ENCODE measurements at regions not wholly inside any gene's neighbourhood (a gene's known extent, or its start where the extent isn't known, plus 50 kb on each side); places are given as distances from the start of the nearest gene placed in this dataset.

DNA sequence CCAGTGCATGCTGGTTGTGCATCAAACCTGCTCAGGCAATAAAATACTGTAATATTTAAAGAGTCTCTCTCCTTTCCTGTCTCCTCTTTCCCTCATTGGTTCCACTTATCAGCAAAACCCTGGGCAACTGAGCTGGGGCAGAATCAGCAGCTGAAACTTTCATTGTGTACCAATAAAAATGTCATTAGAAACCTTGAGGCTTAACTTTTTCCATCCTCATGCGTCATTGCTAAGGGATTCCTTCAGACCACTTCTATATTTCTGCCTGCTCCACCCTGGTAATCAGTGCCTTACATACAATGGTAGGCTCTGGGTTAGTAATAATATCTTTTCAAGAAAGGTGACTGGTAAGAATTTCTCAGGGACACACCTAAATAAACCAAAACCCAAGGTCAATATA lies 880.3 kb downstream of the RPA4 start:
- Histone ChIP-seq H3K27me3 (ENCODE audit: insufficient read depth, low read length) (no peaks in the 10 kb centered on the region), H3K9ac (ENCODE audit: low read depth, low read length) (no peak overlapping the region), H3K27ac (ENCODE audit: low read depth, low read length) (peak overlapping the region; percentile 45; the same call in 1 of the 2 replicates), H3K36me3 (ENCODE audit: insufficient read depth, low read length) (no peaks in the 10 kb centered on the region), H3K4me3 (ENCODE audit: low read length) (no peak overlapping the region), H3K4me1 (ENCODE audit: insufficient read depth, low read length) (peaks cover 28% of the 10 kb centered on the region), H3K9me3 (ENCODE audit: insufficient read depth, low read depth, low read length) (no peaks in the 10 kb centered on the region)
- WGBS: 75% methylated on average over 1 of the region's 1 CpG

DNA sequence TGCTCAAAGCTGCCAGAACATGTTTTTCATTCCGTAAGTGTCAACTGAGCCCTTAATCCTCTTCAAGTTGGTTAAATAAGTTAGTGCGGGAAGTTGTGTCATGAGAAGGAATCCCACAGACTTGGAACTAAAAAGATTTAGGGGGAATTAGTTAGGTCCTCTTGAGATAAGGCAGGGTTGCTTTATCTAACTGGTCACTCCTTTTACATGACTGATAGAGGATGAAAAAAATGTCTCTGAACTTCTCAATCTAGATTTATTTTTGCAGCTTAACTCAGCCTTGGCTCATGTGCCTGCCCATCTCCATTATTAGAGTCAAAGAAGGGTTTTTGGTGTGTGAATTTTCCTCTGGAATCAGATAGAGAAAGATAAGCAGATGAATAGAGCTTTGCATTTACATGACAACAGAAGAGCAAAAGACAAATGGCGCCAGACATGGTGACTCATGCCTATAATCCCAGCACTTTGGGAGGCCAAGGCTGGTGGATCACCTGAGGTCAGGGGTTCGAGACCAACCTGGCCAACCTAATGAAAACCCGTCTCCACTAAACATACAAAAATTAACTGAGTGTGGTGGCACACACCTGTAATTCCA lies 882.9 kb downstream of the RPA4 start:
- no peaks in the 10 kb centered on the region for H3K9me3 ChIP-seq (ENCODE audit: insufficient read depth, low read depth, low read length)
- H3K9ac ChIP-seq (ENCODE audit: low read depth, low read length): no peak overlapping the region
- H3K27me3 ChIP-seq (ENCODE audit: insufficient read depth, low read length): no peaks in the 10 kb centered on the region
- WGBS: 87% methylated on average over 5 of the region's 5 CpGs
- no peak overlapping the region for H3K4me3 ChIP-seq (ENCODE audit: low read length)
- H3K36me3 ChIP-seq (ENCODE audit: insufficient read depth, low read length): no peaks in the 10 kb centered on the region
- peaks cover 28% of the 10 kb centered on the region for H3K4me1 ChIP-seq (ENCODE audit: insufficient read depth, low read length)
- H3K27ac ChIP-seq (ENCODE audit: low read depth, low read length): no peak overlapping the region

DNA sequence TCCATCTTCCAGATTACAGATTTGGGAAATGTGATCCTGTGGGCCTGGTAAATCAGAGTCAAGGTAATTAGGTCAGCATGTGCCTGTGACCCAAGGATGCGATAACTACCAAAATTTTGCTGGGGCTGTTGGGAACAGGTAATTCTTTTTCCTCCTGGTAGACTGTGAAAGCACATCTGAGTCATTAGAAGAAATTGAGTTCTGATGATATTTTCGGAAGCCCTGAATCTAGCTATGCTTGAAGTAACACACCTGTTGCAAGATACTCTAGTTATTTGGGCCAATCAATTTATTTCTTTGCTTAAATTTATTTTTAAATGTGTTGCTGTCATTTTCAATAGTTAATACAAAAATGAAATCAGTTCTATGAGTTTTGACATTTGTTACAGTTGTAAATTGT lies 903.6 kb downstream of the RPA4 start:
- Histone ChIP-seq H3K27ac (ENCODE audit: low read depth, low read length) (no peak overlapping the region), H3K4me1 (ENCODE audit: insufficient read depth, low read length) (no peaks in the 10 kb centered on the region), H3K27me3 (ENCODE audit: insufficient read depth, low read length) (no peaks in the 10 kb centered on the region), H3K9me3 (ENCODE audit: insufficient read depth, low read depth, low read length) (no peaks in the 10 kb centered on the region), H3K36me3 (ENCODE audit: insufficient read depth, low read length) (no peaks in the 10 kb centered on the region), H3K9ac (ENCODE audit: low read depth, low read length) (no peak overlapping the region), H3K4me3 (ENCODE audit: low read length) (no peak overlapping the region)
- 95% methylated on average over 2 of the region's 2 CpGs for WGBS

DNA sequence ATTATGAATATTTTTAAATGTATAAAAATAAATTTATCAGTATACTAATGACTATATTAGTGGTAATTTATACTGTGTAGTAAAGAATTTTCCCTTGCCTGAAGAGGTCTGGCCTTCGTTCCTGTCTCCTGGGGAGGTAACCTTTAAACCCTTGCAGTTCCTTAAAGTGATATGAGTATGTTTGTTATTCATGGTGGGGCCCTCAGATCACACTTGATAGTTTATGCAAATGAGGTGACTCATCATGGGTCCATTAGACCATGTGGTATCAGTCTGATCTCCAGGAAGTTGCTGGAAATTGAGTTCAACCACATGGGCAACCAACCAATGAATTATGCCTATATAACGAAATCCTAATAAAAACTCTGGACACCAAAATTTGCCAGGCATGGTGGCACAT lies 904.1 kb downstream of the RPA4 start:
- WGBS: 88% methylated on average over 2 of the region's 2 CpGs
- no peaks in the 10 kb centered on the region for H3K4me1 ChIP-seq (ENCODE audit: insufficient read depth, low read length)
- no peak overlapping the region for H3K27ac ChIP-seq (ENCODE audit: low read depth, low read length)
- H3K27me3 ChIP-seq (ENCODE audit: insufficient read depth, low read length): no peaks in the 10 kb centered on the region
- H3K9ac ChIP-seq (ENCODE audit: low read depth, low read length): no peak overlapping the region
- no peak overlapping the region for H3K4me3 ChIP-seq (ENCODE audit: low read length)
- no peaks in the 10 kb centered on the region for H3K9me3 ChIP-seq (ENCODE audit: insufficient read depth, low read depth, low read length)
- no peaks in the 10 kb centered on the region for H3K36me3 ChIP-seq (ENCODE audit: insufficient read depth, low read length)

DNA sequence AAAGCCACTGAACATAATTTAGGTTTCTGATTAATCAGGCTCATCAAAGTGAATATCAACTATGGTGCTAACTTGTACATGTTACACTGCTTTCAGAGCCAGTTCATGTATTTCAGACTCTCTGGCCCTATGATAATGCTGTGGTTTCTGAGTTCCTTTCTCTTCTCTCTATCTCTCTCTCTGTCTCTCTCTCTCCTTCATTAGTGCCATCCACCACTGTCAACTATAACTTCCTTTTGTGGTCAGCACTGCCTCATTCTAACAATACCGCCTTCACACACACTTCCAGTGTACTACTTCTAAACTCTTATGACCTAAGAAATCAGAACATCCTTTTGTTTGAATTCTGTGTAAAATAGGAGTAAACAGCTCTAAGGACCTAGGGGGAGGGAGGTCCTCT lies 907.1 kb downstream of the RPA4 start:
- Histone ChIP-seq H3K4me1 (ENCODE audit: insufficient read depth, low read length) (no peaks in the 10 kb centered on the region), H3K4me3 (ENCODE audit: low read length) (no peak overlapping the region), H3K36me3 (ENCODE audit: insufficient read depth, low read length) (no peaks in the 10 kb centered on the region), H3K27me3 (ENCODE audit: insufficient read depth, low read length) (no peaks in the 10 kb centered on the region), H3K9me3 (ENCODE audit: insufficient read depth, low read depth, low read length) (no peaks in the 10 kb centered on the region), H3K9ac (ENCODE audit: low read depth, low read length) (no peak overlapping the region), H3K27ac (ENCODE audit: low read depth, low read length) (no peak overlapping the region)
- 86% methylated on average over 1 of the region's 1 CpG for WGBS

DNA sequence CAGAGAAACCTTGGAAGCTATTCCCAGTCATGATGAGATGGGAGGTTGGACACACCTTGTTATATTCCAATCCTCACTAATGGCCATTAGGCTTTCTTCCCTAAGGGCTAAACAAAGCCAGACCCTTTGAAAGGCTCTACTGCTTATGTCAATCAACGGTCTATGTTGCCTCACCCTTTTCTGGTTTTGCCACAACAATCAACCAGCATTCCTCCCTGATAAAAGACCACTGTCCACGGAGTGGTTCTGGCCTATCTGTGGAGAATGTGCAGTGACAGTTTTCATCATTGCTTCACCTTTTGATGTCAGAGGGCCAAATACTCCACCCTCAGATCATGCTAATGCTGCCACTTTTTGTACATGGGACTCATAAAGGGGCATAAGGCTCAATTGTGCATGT lies 913.4 kb downstream of the RPA4 start:
- 100% methylated on average over 2 of the region's 2 CpGs for WGBS
- no peak overlapping the region for H3K9ac ChIP-seq (ENCODE audit: low read depth, low read length)
- H3K27ac ChIP-seq (ENCODE audit: low read depth, low read length): no peak overlapping the region
- no peak overlapping the region for H3K4me3 ChIP-seq (ENCODE audit: low read length)
- no peaks in the 10 kb centered on the region for H3K4me1 ChIP-seq (ENCODE audit: insufficient read depth, low read length)
- no peaks in the 10 kb centered on the region for H3K27me3 ChIP-seq (ENCODE audit: insufficient read depth, low read length)
- H3K9me3 ChIP-seq (ENCODE audit: insufficient read depth, low read depth, low read length): no peaks in the 10 kb centered on the region
- no peaks in the 10 kb centered on the region for H3K36me3 ChIP-seq (ENCODE audit: insufficient read depth, low read length)

DNA sequence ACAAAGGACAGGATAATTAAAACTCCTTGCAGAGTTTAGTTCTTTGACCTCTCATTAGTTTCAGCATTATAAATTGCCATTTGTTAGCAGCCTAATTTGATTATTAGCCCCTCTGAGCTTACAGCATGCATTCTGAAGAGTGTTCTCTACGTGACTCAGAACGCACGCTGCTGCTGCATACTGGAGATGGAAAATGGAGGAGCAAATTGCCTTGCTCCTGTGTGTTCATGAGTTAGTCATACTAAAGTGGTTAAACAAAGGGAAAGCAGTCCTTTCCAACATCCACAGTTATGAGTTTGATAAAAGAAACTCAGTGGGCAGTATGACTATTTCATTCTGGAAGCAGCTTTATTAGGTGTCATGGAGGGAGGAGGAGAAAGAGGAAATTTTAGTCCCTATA lies 922.5 kb downstream of the RPA4 start:
- no peak overlapping the region for H3K9ac ChIP-seq (ENCODE audit: low read depth, low read length)
- 94% methylated on average over 3 of the region's 3 CpGs for WGBS
- no peaks in the 10 kb centered on the region for H3K9me3 ChIP-seq (ENCODE audit: insufficient read depth, low read depth, low read length)
- H3K4me1 ChIP-seq (ENCODE audit: insufficient read depth, low read length): no peaks in the 10 kb centered on the region
- H3K4me3 ChIP-seq (ENCODE audit: low read length): no peak overlapping the region
- H3K36me3 ChIP-seq (ENCODE audit: insufficient read depth, low read length): no peaks in the 10 kb centered on the region
- H3K27me3 ChIP-seq (ENCODE audit: insufficient read depth, low read length): no peaks in the 10 kb centered on the region
- H3K27ac ChIP-seq (ENCODE audit: low read depth, low read length): no peak overlapping the region

DNA sequence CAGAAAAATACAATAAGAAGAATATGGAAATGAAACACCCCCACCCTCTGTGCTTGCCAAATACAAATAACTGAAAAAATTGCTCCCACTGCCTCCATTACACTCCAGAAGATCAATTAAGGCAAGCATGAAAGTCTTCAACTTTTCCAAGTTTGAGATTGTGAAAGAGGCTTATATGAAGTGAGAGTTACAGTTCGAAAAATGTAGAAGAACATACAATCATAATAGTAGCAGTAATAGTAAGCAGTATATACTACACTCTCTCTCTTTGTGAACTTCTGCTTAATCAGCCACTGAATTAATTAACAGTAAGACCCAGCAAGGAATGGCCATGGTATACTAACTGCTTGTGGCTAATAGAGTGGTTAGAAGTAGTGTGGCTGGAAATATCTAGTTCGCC lies 923.2 kb downstream of the RPA4 start:
- Histone ChIP-seq H3K9ac (ENCODE audit: low read depth, low read length) (no peak overlapping the region), H3K4me1 (ENCODE audit: insufficient read depth, low read length) (no peaks in the 10 kb centered on the region), H3K27ac (ENCODE audit: low read depth, low read length) (no peak overlapping the region), H3K9me3 (ENCODE audit: insufficient read depth, low read depth, low read length) (no peaks in the 10 kb centered on the region), H3K36me3 (ENCODE audit: insufficient read depth, low read length) (no peaks in the 10 kb centered on the region), H3K4me3 (ENCODE audit: low read length) (no peak overlapping the region), H3K27me3 (ENCODE audit: insufficient read depth, low read length) (no peaks in the 10 kb centered on the region)
- WGBS: 100% methylated on average over 1 of the region's 2 CpGs

DNA sequence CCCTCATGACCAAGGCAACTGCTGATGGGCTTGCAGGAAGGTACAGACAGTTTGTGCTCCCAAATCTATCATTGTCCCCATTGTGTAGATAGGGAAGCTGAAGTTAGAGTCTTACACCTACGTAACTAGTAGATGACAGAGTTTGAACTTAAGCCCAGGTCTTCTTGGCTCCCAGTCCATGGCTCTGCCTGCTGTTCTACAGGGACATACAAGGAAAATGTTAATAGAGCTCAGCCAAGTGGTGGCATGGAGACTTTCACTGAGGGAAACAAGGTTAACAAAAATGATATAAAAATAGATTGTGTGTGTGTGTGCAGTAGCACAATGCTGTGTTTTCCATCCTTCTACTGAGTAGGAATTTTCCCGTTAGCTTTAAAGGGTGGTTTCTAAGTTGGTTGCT lies 936.5 kb downstream of the RPA4 start:
- no peaks in the 10 kb centered on the region for H3K27me3 ChIP-seq (ENCODE audit: insufficient read depth, low read length)
- H3K9me3 ChIP-seq (ENCODE audit: insufficient read depth, low read depth, low read length): no peaks in the 10 kb centered on the region
- H3K4me1 ChIP-seq (ENCODE audit: insufficient read depth, low read length): no peaks in the 10 kb centered on the region
- 100% methylated on average over 1 of the region's 2 CpGs for WGBS
- H3K4me3 ChIP-seq (ENCODE audit: low read length): no peak overlapping the region
- no peak overlapping the region for H3K9ac ChIP-seq (ENCODE audit: low read depth, low read length)
- no peaks in the 10 kb centered on the region for H3K36me3 ChIP-seq (ENCODE audit: insufficient read depth, low read length)
- H3K27ac ChIP-seq (ENCODE audit: low read depth, low read length): no peak overlapping the region

DNA sequence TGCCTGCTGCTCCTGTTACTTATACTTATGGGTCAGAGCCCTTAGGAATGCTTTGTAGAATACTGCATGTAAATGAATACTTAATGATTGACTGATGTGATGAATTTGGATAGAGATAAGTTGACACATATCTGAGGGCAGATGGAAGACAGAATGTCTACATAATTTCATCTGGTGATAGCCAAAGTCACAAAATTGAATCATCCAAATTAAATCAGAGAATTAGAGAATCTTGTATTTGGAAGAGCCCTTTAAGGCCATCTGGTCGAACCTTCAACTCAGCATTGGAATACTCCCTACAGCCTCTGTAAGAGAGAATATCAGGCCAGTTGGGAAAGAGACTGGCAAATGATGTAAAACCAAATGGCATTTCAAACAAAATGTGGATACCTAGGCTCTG lies 944.8 kb downstream of the RPA4 start:
- Histone ChIP-seq H3K4me3 (ENCODE audit: low read length) (no peak overlapping the region), H3K4me1 (ENCODE audit: insufficient read depth, low read length) (no peaks in the 10 kb centered on the region), H3K9ac (ENCODE audit: low read depth, low read length) (no peak overlapping the region), H3K27ac (ENCODE audit: low read depth, low read length) (no peak overlapping the region), H3K36me3 (ENCODE audit: insufficient read depth, low read length) (no peaks in the 10 kb centered on the region), H3K27me3 (ENCODE audit: insufficient read depth, low read length) (no peaks in the 10 kb centered on the region), H3K9me3 (ENCODE audit: insufficient read depth, low read depth, low read length) (no peaks in the 10 kb centered on the region)
- WGBS: no CpG with 5 or more reads among the region's 1 CpG

DNA sequence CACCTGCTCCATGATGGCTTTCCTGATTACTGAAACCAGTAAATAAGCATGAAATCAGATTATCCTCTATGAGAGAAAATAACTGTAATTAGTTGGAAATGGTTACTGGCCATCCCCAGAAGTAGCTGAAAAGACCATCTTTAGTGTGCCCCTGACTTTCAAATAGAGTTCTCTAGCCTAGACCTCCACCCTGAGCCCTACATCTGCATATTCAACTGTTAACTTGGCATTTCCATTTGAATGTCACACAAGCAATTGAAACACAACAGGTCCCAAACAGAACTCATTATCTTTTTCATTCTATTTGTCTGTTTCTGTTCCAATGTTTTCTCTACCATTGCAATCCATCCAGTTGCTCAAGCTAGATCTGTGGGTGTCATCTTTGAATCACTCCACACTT lies 952.3 kb downstream of the RPA4 start:
- no peaks in the 10 kb centered on the region for H3K36me3 ChIP-seq (ENCODE audit: insufficient read depth, low read length)
- no peaks in the 10 kb centered on the region for H3K9me3 ChIP-seq (ENCODE audit: insufficient read depth, low read depth, low read length)
- H3K4me1 ChIP-seq (ENCODE audit: insufficient read depth, low read length): peaks cover 12% of the 10 kb centered on the region; the same call in 1 of the 2 replicates
- peak overlapping the region; percentile 49; the same call in 1 of the 2 replicates for H3K27ac ChIP-seq (ENCODE audit: low read depth, low read length)
- H3K4me3 ChIP-seq (ENCODE audit: low read length): no peak overlapping the region
- no peak overlapping the region for H3K9ac ChIP-seq (ENCODE audit: low read depth, low read length)
- H3K27me3 ChIP-seq (ENCODE audit: insufficient read depth, low read length): no peaks in the 10 kb centered on the region

DNA sequence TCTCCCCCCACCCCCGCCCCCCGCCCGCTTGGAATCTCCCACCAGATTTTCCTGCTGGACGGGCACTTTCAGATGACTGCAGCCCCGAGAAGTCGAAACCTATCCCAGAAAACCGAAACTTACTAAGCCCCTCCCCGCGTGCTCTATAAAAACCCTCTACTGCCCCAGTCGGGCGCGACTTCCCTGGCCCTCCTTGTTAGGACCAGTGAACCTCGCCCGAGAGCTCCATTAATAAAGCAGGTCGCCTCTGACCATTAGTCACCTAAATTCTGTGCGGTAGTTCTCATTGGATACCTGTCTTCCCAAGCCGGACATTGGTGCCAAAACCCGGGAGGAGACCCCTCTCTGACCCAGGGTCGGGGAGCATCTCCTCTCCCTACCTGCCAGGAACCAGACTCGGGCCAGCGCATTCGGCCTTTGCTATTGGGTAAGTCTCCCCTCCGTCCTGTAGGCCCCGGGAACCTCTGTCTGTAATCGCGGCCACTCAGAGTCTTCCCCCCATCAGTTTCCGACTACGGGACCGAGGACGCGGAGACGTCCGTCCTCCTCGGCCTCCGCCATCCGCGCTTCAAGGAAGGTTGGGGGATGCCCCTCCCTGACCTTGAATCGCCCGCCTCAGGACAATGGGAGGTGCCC lies 958.0 kb downstream of the RPA4 start:
- Histone ChIP-seq H3K27ac (ENCODE audit: low read depth, low read length) (no peak overlapping the region), H3K27me3 (ENCODE audit: insufficient read depth, low read length) (no peaks in the 10 kb centered on the region), H3K9me3 (ENCODE audit: insufficient read depth, low read depth, low read length) (no peaks in the 10 kb centered on the region), H3K4me3 (ENCODE audit: low read length) (no peak overlapping the region), H3K4me1 (ENCODE audit: insufficient read depth, low read length) (peaks cover under 1% of the 10 kb centered on the region; the same call in 1 of the 2 replicates), H3K9ac (ENCODE audit: low read depth, low read length) (no peak overlapping the region), H3K36me3 (ENCODE audit: insufficient read depth, low read length) (no peaks in the 10 kb centered on the region)
- WGBS: 97% methylated on average over 36 of the region's 39 CpGs
